Activated CD8-positive, alpha-beta T cell treated with anti-CD3 and anti-CD28 coated beads for 36 hours (primary cell): ENCODE measurements at regions not wholly inside any gene's neighbourhood (a gene's known extent, or its start where the extent isn't known, plus 50 kb on each side); places are given as distances from the start of the nearest gene placed in this dataset.
"Not testable (repeated sequence)": the region's sequence is repeated elsewhere in the genome, so short reads cannot be mapped to it uniquely, and the experiment has no call there.

Experiments
- ATAC-seq: fragments of 200-7000 bp; cut with Tn5 transposase; one replicate; pipeline ENCODE4 v1.10.0; 2021; ENCODE audit warnings: mild to moderate bottlenecking, moderate library complexity
- CTCF ChIA-PET: fragments of 350-600 bp; sonication (Branson Sonifier 250); formaldehyde crosslinking; loops from one replicate; lab custom pipeline; 2021; ENCODE audit warnings: antibody characterized with exemption; lab: Charles Lee
- POLR2A ChIA-PET: fragments of 350-600 bp; sonication (Branson Sonifier 250); formaldehyde crosslinking; loops from one replicate; lab custom pipeline; 2021; ENCODE audit warnings: antibody characterized with exemption; lab: Charles Lee
- DNase-seq: peaks from one replicate; pipeline ENCODE4 v3.0.0-alpha.2; 2020
- H3K27ac Mint-ChIP-seq: one replicate; pipeline ENCODE4 v1.8.0; 2021; ENCODE audit warnings: mild to moderate bottlenecking, mixed read lengths
- H3K27me3 Mint-ChIP-seq: one replicate; pipeline ENCODE4 v1.8.0; 2021; ENCODE audit warnings: mixed read lengths
- H3K36me3 Mint-ChIP-seq: one replicate; pipeline ENCODE4 v1.8.0; 2021; ENCODE audit warnings: low read depth, mixed read lengths
- H3K4me1 Mint-ChIP-seq: one replicate; pipeline ENCODE4 v1.8.0; 2021; ENCODE audit warnings: low read depth, mixed read lengths
- H3K4me3 Mint-ChIP-seq: one replicate; pipeline ENCODE4 v1.8.0; 2021; ENCODE audit warnings: mild to moderate bottlenecking, moderate library complexity, mixed read lengths
- H3K9me3 Mint-ChIP-seq: one replicate; pipeline ENCODE4 v1.8.0; 2021; ENCODE audit warnings: mixed read lengths
- intact Hi-C: fragments of 100-400 bp; cut with micrococcal nuclease; formaldehyde crosslinking; loops from one replicate; pipeline ENCODE4 v1.10.0; 2022
- TF ChIP-seq, protein P1 (sequence below): fragments of 200-600 bp; IDR thresholded peaks from one replicate; pipeline ENCODE4 v1.8.0; 2022; ENCODE audit warnings: antibody characterized with exemption, mild to moderate bottlenecking

DNA sequence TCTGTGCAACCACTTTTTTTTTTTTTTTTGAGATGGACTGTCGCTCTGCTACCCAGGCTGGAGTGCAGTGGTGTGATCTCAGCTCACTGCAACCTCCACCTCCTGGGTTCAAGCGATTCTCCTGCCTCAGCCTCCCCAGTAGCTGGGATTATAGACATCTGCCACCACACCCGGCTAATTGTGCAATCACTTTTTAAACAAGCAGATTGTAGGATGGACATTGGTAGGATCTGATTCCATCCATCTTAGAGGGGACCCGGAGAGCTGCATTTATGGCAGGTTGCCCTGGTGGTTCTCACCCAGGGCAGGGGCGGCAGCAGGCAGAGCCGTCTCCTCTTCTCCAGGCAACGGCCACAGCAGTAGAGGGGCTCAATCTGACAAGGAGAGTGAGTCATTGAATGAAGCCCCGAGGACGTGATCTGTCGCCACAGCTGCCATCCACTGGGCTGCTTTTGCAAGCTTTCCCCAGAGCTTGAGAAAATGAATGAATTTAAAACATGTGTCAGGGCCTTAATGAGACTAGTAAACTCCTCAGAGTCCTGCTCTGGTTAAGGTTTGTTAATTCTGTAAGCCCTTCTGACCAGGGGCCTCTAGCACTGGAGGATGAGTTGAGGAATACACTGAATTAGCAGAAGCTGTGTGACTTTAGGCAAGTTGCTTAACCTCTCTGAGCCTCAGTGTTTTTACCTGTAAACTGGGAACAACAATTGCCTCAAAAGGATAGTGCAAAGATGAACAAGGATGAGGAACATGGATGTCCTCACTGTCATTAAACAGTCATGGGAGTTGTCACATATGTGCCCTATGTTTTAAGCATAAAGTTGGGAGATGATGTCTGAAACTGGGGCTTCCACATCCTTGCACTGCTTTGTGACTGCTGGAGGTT, 129.1 kb downstream of the ASB7 start:
- DNase-seq (no peak), ATAC-seq (no peak)
- ChIA-PET POLR2A (no interaction called here), CTCF (no interaction called here)
- intact Hi-C loops: no loop called here
- Mint-ChIP-seq H3K36me3 (no peaks in the 10 kb centered on the region), H3K9me3 (no peaks in the 10 kb centered on the region), H3K27ac (no peak overlapping the region), H3K4me3 (no peak overlapping the region), H3K4me1 (no peaks in the 10 kb centered on the region), H3K27me3 (no peaks in the 10 kb centered on the region)
- TF ChIP-seq, protein P1, sequence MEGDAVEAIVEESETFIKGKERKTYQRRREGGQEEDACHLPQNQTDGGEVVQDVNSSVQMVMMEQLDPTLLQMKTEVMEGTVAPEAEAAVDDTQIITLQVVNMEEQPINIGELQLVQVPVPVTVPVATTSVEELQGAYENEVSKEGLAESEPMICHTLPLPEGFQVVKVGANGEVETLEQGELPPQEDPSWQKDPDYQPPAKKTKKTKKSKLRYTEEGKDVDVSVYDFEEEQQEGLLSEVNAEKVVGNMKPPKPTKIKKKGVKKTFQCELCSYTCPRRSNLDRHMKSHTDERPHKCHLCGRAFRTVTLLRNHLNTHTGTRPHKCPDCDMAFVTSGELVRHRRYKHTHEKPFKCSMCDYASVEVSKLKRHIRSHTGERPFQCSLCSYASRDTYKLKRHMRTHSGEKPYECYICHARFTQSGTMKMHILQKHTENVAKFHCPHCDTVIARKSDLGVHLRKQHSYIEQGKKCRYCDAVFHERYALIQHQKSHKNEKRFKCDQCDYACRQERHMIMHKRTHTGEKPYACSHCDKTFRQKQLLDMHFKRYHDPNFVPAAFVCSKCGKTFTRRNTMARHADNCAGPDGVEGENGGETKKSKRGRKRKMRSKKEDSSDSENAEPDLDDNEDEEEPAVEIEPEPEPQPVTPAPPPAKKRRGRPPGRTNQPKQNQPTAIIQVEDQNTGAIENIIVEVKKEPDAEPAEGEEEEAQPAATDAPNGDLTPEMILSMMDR: no peak

DNA sequence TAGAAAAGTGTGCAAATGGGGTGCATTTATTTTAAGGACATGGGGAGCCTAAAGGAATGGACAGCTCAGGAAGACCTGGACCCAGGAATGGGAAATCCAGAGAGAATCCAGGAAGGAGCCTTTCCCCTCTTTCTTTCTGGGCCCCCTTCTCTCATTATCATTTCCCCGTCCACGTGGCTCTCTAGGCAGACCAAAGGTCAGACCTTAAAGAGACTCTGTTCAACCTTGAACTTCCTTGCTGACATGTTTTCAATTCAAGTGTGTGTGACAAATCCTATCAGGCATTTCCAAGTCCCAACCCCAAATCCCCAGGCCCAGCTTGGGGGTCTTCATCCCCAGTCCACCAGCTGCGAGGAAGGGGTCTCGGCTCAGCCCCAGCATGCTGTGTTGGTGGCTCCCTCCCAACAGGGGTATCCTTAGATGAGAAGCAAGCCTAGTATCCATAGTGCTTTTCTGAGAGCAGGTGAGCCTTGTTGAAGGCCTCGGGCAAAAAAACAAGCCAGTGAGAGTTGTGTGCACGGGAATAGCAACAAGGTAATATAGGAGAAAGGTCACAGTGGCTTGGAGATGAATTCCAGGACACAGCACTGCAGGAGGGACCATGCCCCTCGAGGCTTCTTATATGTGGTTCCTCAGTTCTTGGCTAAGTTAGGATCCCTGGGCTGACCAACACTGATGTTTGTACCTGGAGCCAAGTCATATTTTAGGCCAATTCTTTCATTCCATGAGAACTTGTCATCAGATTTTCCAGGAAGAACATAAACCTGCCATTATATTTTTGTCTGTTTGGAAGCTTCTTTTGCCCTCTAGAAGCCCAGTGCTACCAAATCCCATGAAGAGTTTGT, 130.0 kb downstream of the ASB7 start:
- Mint-ChIP-seq H3K27me3 (no peaks in the 10 kb centered on the region), H3K4me3 (no peak overlapping the region), H3K9me3 (no peaks in the 10 kb centered on the region), H3K4me1 (no peaks in the 10 kb centered on the region), H3K36me3 (no peaks in the 10 kb centered on the region), H3K27ac (no peak overlapping the region)
- no peak for DNase-seq
- POLR2A ChIA-PET: no interaction called here
- intact Hi-C loops: no loop called here
- CTCF ChIA-PET: no interaction called here
- no peak for ATAC-seq
- TF ChIP-seq, protein P1: no peak

DNA sequence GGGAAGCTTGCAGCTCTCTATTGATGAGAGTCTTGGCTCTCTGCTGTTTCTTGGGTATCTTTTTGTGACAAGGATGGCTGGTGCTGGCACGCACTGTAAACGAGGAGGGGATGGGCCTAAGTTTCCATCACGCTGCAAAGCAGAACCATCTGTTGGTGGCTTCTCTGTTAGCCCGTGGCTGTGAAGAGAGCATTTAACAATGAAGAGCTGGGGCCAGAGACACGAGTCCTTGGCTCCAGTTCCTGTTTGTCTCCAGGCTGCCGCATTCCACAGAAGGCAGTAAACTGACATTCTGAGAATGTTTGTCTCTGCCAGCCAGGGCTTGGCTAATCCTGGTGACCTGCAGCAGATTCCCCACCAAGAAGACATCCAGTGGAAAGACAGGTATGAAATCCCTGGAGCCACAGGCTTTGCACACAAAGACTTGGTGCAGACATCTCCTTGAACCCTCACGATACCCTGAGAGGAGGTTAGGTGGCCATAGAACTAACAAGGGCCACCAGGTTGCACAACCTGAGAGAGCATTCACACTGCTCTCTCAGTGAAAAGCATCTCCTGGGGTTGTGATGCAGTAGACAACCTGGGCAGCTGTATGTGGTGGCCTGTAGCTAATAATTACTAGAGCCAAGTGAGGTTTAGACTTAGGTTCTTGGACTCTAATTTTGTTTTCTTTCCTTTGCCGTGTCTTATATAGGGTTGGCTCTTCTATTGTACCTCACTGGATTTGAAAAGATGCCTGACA, 130.9 kb downstream of the ASB7 start:
- CTCF ChIA-PET: no interaction called here
- ATAC-seq (no peak), DNase-seq (no peak)
- POLR2A ChIA-PET: no interaction called here
- intact Hi-C loops: no loop called here
- no peak overlapping the region for H3K27ac Mint-ChIP-seq
- H3K36me3 Mint-ChIP-seq: no peaks in the 10 kb centered on the region
- no peaks in the 10 kb centered on the region for H3K9me3 Mint-ChIP-seq
- no peaks in the 10 kb centered on the region for H3K27me3 Mint-ChIP-seq
- H3K4me1 Mint-ChIP-seq: no peaks in the 10 kb centered on the region
- TF ChIP-seq, protein P1: no peak
- no peak overlapping the region for H3K4me3 Mint-ChIP-seq

DNA sequence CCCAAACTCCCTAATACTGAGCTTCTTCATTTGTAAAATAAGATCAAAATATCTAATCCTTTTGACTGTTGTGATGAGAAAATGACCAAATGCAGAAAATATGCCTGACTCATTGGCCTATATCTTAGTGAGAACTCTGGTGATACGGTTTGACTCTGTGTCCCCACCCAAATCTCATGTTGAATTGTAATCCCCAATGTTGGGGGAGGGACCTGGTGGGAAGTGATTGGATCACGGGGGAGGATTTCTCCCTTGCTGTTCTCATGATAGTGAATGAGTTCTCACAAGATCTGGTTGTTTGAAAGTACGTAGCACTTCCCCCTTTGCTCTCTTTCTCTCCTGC, 131.4 kb downstream of the ASB7 start:
- POLR2A ChIA-PET, H3K27me3 Mint-ChIP-seq, H3K4me1 Mint-ChIP-seq, CTCF ChIA-PET, H3K36me3 Mint-ChIP-seq, H3K9me3 Mint-ChIP-seq, H3K4me3 Mint-ChIP-seq, DNase-seq, ATAC-seq, intact Hi-C loops, H3K27ac Mint-ChIP-seq: not testable (repeated sequence)

DNA sequence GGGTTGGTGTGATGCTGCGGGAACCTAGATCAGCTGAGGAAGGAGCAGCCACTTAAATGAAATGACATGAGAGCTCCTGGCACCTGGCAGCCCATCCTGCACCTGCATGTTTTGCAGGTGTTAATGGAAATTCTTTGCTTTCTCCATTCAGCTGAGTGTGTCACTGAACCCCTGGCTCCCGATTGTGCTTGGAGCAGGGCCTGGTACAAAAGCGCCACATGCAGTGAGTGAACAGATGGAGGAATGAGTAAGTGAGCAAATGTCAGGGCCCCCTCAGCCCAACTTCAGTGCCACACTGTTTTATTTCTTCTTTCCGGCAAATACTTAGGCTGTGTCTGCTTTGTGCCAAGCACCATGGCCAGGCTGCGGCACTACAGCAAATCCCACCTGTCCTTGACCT, 132.2 kb downstream of the ASB7 start:
- Mint-ChIP-seq H3K4me1 (no peaks in the 10 kb centered on the region), H3K27ac (no peak overlapping the region), H3K36me3 (no peaks in the 10 kb centered on the region), H3K27me3 (no peaks in the 10 kb centered on the region), H3K4me3 (no peak overlapping the region), H3K9me3 (no peaks in the 10 kb centered on the region)
- intact Hi-C loops: no loop called here
- ATAC-seq: no peak
- no peak for DNase-seq
- TF ChIP-seq, protein P1: no peak
- POLR2A ChIA-PET: no interaction called here
- CTCF ChIA-PET: no interaction called here
